ENCODE measurements at regions not wholly inside any gene's neighbourhood (a gene's known extent, or its start where the extent isn't known, plus 50 kb on each side); places are given as distances from the start of the nearest gene placed in this dataset.

DNA sequence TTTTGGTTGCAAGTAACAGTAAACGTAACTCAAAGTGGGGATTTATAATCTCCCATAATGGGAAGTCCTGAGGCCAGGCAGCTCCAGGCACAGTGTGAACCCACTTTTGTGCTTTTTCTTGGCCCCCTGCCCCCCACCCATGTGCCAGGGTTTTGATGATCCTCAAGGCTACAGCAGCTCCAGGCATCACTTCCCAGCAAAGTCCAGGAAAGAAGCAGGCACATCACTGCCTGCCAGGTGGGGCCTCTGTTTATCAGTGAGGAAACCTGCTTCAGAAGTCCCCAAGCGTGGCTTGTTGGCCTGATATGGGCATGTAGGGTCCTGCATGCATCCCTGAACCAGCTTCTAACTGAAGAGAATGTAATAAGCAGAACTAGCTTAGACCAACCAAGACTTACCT, 299.2 kb upstream of the SKOR2 start:
- no peak for DNase-seq (ENCODE audit: low read depth in 3 of 3, low spot score in 1 of 3)

DNA sequence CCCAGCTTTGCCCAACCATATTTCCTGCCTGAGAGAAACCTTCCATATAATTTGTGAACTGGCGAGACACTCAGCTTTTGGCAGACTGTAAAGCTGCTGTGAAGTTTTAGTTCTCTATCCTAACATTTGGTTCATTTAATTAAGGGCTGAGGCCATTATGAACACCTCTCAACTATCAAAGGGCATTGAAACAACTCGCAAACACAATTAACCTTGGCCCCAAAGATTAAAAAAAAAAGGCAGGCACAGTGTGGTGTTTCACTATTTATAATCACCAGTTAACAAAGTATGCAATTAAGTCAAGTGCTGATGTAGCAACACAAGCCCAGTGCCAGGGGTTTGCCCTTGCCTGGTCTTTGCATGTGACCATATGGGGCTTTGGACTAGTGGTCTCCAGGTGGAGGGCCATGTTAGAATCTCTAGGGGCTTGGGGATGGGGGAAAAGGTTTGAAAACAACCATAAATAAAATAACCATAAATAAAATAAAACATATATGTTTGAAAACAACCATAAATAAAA, 297.6 kb upstream of the SKOR2 start:
- no peak for DNase-seq (ENCODE audit: low read depth in 3 of 3, low spot score in 1 of 3)

DNA sequence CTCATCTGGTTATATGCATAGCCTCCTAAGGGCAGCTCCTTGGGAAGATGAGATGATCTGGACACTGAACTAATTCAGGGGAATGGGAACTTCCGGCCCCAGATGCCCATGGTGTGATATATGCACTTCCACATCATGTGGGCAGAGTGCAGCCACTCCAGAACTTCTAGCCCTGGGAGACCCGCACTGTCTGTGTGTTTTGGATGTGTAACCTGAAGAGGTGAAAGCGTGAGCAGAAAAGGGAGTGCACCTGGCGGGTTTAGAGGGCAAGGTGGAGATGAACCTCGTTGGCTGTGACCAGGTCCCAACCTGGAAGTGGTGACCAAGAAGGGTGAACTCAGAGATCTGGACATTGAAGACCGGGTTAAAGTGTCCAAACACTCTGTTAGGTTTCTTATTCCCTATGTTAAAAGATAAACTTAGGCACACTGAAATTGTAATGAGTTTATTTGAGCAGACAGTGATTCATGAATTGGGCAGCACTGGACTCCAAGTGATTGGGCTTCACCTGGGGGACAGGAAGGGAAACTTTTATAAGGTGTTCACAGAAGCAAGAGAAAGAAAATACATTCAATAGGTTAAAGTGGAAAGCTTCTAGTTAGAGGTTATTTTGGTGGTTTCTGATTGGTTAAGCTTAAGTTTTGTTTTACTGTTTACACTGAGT, 296.2 kb upstream of the SKOR2 start:
- no peak for DNase-seq (ENCODE audit: low read depth in 3 of 3, low spot score in 1 of 3)

DNA sequence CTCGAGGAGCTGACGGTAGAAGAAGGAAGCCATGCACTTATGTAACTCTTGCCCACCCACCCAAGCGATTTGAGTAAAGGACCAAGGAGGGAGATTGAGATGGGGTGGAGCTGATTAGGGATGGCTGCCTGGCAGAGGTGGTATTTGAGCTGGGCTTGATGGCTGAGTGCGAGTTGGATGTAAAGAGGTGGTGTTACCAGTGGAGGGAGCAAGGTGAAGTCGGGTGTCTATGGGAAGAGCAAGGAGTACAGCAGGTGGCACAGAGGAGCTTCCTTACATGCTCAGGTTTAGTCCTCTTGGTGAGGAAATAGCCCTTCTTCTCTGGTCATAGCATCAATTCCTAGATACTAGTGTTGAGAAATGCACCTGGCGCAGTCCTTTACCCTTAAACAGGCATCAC, 294.2 kb upstream of the SKOR2 start:
- no peak for DNase-seq (ENCODE audit: low read depth in 3 of 3, low spot score in 1 of 3)

DNA sequence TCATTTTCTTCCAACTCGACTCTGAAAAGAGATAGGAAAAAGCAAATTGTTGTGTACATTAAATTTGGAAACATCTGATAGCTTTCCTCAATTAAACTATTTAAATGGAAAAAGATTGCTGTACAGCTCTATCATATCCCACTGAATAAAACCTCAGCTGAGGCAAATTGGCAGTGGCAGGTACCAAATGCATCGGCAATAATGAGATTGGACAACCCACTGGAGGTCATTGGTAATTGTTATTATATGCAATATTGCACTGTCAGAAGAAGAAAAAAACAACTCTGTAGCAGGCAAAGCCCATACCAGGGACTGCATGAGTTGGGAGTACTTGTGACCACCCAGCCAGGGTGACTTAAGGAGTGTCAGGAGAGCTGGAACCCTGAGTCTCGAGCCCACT, 291.6 kb upstream of the SKOR2 start:
- DNase-seq (ENCODE audit: low read depth in 3 of 3, low spot score in 1 of 3), result no peak

DNA sequence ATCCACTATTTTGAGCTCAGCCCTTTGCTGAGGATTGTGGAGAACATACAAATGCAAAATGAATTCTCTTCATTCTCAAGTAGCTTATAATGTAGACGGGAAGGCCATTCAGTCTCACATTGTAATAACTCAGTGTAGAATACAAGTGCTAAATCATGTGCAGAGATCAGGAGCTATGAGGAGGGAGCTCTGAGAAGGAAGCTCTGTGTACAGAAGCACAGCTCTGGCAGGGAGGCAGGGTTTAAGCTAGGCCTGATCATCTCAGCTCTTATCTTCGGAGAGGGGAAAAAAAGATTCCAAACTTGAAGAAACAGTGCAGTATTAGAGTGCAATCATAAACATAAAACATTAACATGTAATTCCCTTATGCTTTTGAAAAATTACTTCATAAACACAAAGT, 291.1 kb upstream of the SKOR2 start:
- DNase-seq (ENCODE audit: low read depth in 3 of 3, low spot score in 1 of 3), result no peak

DNA sequence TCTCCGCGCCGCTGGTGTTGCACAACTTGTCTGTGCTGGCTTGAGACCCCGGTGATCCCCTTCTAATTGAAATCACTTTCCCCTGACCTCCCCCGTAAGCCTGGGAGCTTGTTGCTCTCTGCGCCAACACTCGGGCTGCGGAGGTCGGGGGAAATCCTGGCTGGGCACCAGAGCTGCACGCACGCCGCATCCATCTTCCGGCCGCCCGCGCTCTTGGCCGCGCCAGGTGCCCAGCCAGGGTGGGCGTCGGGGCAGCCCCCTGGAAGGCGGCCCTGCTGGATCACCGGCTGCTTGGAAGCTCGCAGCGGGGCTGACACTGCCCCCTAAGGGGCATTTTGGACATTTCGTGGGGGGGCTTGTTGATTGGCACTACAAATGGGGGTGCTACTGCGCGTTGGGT, 280.3 kb upstream of the SKOR2 start:
- DNase-seq (ENCODE audit: low read depth in 3 of 3, low spot score in 1 of 3), result no peak

DNA sequence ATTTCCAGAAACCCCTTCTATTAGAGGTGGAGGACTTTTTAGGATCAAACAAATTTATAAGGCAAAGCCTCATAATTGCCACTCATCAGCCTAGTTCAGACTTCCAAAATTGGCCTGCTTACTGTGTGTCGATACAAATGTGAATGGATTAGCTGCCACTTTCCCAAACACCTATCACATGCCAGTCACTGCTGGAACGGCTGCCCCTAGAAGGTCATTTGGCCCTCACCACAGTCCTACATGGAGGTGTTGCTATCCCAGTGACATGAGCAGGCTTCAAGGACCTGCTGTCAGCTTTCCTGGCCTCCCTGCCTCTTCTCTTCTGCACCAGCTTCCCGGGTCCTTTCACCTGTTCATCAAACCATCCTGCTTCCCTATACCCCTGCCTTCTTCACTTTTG, 279.2 kb upstream of the SKOR2 start:
- no peak for DNase-seq (ENCODE audit: low read depth in 3 of 3, low spot score in 1 of 3)

DNA sequence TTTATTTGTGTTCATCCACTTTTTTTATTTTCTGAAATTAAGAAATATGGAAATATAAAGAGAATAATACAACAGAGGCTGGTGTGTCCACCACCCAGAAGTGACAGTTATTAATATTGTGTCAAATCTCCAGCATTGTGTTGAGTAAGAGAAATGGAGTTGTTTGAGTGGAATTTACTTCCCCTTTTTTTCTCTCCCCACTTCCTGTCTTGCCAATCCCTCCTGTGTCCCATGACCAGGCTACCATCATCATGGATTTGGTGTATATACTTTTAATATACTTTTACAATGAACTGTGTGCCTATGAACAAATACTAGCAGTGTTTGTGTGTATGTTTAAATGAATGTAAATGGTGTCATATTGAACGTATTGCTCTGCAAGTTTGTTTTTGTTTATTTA, 276.9 kb upstream of the SKOR2 start:
- no peak for DNase-seq (ENCODE audit: low read depth in 3 of 3, low spot score in 1 of 3)

DNA sequence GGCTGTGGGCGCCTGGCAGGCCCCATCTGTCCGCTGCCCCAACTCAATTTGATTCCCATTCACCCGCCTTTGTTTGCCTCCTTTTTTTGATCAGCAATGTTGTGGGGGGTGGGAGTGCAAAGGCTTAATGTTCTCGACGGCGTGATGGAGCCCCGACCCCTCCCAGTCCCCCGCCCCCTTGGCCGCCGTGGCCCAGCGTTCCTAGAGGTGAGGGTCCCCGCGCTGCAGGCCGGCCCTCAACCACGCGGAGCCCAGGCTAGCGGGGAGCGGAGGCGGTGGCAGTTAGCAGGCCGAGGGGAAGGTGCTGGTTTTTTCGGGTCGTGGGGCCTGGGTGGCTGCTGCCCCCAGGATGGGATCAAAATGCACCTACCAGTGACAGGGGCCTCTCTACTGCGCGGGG, 274.7 kb upstream of the SKOR2 start:
- DNase-seq (ENCODE audit: low read depth in 3 of 3, low spot score in 1 of 3), result no peak

DNA sequence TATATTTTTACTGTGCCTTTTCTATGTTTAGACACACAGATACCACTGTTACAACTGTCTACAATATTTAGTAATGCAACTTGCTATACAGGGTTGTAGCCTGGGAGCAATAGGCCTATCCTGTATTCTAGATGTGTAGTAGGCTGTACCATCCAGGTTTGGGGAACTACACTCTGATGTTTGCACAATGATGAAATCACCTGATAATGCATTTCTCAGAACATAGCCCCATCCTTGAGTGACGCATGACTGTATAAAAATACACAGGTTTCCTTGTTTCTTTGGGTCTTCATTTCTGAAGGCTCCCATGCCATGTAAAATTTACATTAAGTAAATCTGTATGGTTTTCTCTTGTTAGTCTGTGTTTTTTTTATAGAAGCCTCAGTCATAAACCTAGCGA, 270.9 kb upstream of the SKOR2 start:
- no peak for DNase-seq (ENCODE audit: low read depth in 3 of 3, low spot score in 1 of 3)

DNA sequence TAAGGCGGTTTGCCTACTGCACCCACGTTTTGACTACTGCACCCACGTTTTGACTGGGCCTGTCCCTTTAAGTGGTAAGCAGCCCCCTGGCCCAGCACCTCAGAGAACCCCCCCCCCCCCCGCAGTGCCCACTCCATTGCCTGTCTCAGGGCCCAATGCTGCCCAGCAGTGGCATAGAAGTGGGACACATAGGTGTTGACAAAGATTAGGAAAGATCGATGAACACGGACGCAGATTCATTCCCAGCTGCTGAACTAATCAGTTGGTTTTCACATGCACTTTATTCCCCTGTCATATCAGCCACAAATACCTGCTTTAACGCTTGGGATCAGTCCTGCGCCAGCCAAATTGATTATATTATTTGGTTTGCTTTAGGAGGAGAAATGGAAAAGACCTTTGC, 268.8 kb upstream of the SKOR2 start:
- DNase-seq (ENCODE audit: low read depth in 3 of 3, low spot score in 1 of 3), result no peak

DNA sequence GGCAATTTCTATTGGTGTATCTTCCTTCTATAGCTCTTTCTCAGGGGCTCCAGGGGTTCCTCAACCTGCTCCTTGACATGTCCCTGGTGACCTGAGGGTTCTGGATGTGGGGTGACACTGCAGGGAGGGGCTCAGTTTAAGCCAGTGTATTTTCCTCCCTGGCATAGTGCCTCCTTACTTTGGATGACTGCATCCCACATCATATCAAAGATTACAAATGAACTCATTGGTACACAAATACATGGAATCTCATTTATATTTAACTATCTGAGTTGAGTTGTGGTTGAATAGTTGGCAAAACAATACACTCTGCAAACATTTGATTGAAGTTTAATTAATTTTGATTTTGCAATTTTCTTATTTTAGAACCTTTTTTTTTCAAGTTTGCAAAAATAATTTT, 268.2 kb upstream of the SKOR2 start:
- DNase-seq (ENCODE audit: low read depth in 3 of 3, low spot score in 1 of 3), result no peak

DNA sequence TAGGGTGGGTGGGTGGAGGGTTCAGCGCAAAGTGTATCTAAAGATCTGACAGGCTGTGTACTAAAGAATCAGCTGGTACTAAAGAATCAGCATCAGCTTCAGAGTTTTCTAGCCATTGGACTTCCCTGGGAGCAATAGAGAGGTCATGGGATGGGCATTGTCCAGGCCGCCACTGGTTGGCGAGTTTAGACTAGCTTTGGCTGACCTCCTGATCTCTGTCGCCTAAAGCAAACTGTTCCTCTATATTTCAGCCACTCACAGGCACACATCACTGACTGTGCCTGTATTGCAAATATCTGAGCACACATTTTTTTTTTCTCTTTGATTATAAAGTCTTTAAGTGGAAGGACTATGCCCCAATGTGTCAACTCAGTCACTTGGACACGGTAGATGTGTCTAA, 267.8 kb upstream of the SKOR2 start:
- DNase-seq (ENCODE audit: low read depth in 3 of 3, low spot score in 1 of 3), result no peak

DNA sequence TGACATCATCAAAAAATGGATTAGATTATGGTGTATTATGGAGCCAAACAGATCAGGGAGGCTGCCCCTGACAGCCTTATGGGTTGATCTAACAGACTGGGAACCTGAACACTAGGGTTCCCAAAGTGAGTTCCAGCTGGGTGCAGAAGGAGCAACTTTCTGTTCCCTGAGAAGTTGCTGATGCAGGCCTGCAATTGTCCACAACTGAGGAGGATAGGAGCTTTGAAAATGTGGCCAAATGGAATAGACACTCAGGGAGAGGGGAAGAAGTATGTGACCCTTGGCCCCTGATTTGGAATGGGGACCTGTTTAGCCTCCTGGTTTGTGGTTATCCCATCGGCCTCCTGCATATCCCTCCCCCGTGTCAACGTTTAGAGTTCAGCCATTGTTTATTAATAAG, 262.2 kb upstream of the SKOR2 start:
- DNase-seq (ENCODE audit: low read depth in 3 of 3, low spot score in 1 of 3), result no peak

DNA sequence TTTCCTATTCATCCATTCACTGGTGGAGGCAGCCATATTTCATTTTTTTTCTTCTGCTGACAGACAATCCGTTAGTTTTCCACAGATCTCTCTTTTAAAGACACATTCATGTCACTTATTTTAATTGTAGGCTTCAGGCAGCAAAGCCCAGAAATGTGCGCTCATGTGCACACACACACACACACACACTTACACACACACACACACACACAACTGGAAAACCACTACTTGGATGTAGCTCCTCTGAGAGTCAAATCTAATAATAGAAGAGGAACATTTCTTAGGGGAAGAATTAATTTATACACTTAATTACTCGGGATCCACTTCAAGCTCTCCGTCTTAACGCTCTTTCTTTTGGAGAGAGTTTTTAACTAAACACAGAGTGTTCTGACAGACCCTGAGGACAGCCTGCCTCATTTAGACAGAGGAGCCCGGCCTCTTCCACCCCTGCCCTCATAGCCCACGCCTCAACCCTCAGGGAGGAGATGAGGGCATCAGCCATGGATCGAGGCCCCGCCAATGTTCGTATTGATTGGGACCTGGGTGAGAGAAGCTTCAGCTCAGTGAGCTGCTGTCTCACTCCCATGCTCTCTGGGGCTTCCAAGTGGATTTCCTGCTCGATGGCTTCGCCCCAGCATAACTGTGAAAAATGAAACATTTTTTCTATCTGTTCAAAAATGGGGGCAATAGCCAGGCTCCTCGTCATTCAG, 261.4 kb upstream of the SKOR2 start:
- DNase-seq (ENCODE audit: low read depth in 3 of 3, low spot score in 1 of 3), result no peak

DNA sequence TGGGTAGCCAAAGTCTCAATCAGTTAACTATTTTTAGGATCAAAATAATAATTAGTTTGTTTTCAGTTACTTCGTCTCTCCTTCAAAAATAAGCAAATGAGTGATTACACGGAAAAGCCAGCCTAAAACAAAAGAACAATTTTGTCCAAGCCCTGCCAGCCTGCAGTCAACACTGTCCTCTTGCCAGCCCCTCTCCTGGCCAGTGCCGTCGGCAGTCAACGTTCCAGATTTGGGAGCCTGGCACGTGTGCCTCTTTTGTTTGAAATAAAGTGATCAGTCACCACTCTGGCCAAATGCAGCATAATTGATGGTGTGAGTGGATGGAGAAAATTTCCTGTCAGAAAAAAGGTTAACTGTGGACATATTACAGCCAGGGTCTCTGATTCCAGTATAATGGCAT, 260.6 kb upstream of the SKOR2 start:
- no peak for DNase-seq (ENCODE audit: low read depth in 3 of 3, low spot score in 1 of 3)

DNA sequence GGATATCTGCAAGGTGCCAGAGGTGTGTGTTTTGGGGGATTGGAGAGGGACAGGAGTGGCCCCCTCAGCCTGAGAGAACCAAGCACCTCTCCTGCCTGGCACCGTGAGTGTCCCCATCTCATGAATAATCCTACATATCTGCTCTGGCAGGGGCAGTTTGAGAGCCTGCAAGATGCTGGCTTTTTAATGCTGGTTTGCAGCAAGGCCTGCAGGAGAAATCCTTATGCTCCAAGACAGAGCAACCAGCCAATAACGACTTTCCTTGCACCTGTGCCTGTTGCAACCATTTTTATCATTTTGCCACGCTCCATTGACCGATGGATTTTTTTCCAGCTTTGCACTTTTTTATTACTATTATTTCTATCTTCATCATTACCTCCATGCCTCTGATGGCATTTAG, 259.4 kb upstream of the SKOR2 start:
- DNase-seq (ENCODE audit: low read depth in 3 of 3, low spot score in 1 of 3), result no peak

DNA sequence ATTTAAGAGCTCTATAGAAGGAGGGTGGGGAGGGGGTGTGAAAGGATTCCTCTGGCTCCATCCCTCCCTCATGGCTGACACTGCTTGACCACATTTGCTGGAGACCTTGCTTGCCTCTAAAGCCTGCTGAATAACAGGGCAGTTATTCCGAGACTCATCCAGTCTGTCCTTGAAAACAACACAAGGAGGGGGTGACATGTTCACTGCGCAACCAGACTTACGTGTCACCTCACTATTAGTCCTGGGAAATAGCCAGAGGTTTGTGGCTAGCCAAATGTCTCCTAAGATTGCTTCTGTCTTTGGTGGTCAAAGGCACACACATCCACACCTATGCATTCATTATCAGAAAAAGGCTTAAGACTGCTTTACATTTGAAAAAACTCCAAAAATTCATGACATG, 256.2 kb upstream of the SKOR2 start:
- no peak for DNase-seq (ENCODE audit: low read depth in 3 of 3, low spot score in 1 of 3)

DNA sequence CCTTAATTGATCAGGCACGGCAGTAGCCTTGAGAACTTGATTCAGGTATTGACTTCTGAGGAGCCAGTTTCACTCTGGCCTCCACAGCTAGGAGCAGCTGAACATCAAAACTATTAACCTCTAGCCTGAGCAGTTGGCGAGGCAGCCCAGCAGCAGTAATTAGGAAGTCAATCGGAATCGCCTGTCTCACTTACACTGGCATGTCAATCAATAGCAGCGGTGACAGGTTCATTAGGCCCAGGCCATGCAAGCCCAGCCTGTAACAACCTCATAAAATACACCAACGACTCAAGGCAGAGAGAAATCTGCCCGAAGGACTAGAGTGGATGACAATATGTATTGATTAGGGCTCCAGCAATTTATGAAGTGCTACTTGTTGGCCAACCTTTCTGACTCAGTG, 255.4 kb upstream of the SKOR2 start:
- DNase-seq (ENCODE audit: low read depth in 3 of 3, low spot score in 1 of 3), result no peak

DNA sequence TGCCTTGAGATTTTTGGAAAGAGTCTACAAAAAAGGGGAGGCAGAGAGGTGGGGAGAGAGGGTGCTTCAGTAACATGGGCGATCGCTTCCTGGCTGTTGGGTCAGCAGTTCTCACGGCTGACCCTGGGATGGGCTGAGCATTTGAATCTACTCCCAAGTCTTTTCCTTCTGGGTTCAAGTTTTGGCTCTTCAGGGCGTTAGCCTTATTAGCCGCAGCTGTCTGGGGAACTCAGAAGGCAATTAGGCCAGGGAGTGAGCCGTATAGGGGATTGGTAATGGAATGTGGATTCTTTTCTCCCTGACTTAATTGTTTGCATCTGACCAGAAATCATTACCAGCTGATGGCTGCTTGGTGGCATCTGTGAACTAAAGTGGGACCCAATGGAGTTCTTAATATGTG, 250.5 kb upstream of the SKOR2 start:
- DNase-seq (ENCODE audit: low read depth in 3 of 3, low spot score in 1 of 3), result no peak

DNA sequence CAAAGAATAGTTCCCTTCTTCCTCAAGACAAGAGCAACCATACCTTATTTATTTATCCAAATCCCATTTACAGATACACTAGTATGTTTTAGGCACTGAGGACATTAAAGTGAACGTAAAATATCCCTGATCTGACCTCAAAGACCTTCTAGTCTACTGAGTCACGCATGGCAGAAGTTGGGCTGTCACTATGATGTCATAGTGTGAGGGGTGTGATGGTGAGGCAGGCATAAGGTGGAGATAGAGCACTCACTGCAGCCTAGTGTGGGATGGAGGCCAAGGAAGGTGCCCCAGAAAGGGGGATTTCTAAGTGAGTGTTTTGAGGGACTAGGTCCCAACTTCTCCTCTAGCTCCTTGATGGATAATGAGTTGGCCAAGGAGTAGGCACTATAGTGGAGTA, 249.5 kb upstream of the SKOR2 start:
- no peak for DNase-seq (ENCODE audit: low read depth in 3 of 3, low spot score in 1 of 3)

DNA sequence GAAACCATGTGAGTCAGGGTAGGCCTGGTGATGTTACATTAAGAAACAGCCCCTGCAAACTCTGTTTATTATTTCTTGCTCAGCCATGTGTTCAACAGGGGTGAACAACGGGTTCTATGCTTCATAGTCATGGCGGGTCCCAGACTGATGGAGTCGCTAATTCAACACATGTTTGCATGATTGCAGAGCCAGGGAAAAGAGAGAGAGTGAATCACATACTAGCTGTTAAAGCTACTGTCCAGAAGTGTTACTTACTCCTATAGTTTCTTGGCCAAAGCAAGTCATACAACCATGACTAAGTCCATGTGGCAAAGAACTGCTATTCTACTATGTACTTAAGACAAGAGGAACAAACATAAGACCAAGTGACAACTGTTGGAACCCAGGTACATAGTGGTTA, 241.2 kb upstream of the SKOR2 start:
- DNase-seq (ENCODE audit: low read depth in 3 of 3, low spot score in 1 of 3), result no peak

Data from stimulated activated CD4-positive, alpha-beta T cell treated with anti-CD3 and anti-CD28 coated beads, TNF-alpha, amount 100 ng/mL, for 1 hour (primary cell).